Spleen (tissue), 7 donors: ENCODE measurements at regions not wholly inside any gene's neighbourhood (a gene's known extent, or its start where the extent isn't known, plus 50 kb on each side); places are given as distances from the start of the nearest gene placed in this dataset.

Experiments
- POLR2A ChIP-seq, 3 donors: fragments of 450-650 bp; IDR thresholded peaks; one replicate each; pipeline ENCODE4 v1.5.1; 2017; ENCODE audit warnings: antibody characterized with exemption in 3 of 3, mild to moderate bottlenecking in 1 of 3
- TF ChIP-seq, protein P1 (sequence below), 11 experiments: fragments of 200-600 bp in 7 of 11; fragments of 450-650 bp in 4 of 11; sonication (generic) in 4 of 11; IDR thresholded peaks in 8 of 11; conservative IDR thresholded peaks in 3 of 11; 1 replicate in 7 of 11; 2 replicates in 4 of 11; pipeline versions ENCODE4 v1.4.0 to v1.8.0; 2016 to 2021; ENCODE audit warnings: antibody characterized with exemption in 11 of 11, inconsistent platforms in 4 of 11, mild to moderate bottlenecking in 1 of 11
- donor health status: DM: no; HTN: no; CAD: no; lungs with moderate emphysema.
- donor health status: DM: no; HTN: no; CAD: no.
- donor health status: DM: no; HTN: no; CAD: no.

- no peak for TF ChIP-seq POLR2A (IDR thresholded peaks at IDR 0.05)
- TF ChIP-seq, protein P1, sequence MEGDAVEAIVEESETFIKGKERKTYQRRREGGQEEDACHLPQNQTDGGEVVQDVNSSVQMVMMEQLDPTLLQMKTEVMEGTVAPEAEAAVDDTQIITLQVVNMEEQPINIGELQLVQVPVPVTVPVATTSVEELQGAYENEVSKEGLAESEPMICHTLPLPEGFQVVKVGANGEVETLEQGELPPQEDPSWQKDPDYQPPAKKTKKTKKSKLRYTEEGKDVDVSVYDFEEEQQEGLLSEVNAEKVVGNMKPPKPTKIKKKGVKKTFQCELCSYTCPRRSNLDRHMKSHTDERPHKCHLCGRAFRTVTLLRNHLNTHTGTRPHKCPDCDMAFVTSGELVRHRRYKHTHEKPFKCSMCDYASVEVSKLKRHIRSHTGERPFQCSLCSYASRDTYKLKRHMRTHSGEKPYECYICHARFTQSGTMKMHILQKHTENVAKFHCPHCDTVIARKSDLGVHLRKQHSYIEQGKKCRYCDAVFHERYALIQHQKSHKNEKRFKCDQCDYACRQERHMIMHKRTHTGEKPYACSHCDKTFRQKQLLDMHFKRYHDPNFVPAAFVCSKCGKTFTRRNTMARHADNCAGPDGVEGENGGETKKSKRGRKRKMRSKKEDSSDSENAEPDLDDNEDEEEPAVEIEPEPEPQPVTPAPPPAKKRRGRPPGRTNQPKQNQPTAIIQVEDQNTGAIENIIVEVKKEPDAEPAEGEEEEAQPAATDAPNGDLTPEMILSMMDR (IDR thresholded peaks at IDR 0.05 in 8 of 11, conservative IDR thresholded peaks at IDR 0.05 in 3 of 11), result no peak
Measured at GRCh38 chr5:67488885-67489284, 292.3 kb upstream of the CD180 start.
